ENCODE measurements at regions not wholly inside any gene's neighbourhood (a gene's known extent, or its start where the extent isn't known, plus 50 kb on each side); places are given as distances from the start of the nearest gene placed in this dataset.

GRCh38 chr13:109644069-109644750 is 142.2 kb downstream of the IRS2 start:
- ATAC-seq: no peak
- no peak for TF ChIP-seq TCF4 (CRISPR knock-in tag; IDR thresholded peaks at IDR 0.05; ENCODE audit: borderline replicate concordance)

DNA sequence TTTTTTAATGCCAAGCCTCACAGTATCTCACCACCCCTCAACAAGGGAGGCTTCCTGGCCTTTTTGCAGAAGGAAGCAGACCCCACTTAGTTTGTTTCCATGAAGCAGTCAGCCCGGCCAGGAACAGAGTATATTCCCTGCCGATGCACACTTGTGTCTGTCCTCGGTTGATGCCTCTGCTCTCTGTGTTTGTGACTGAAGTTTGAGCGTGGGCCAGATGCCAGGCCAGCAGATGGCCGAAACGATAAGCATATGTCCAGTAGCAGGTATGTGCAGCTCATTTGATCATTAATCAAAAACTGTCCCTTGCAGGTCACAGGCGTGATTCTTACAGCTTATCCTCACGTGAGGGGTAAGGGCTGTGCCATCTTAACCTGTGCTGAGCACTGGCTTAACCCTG is 144.0 kb downstream of the IRS2 start:
- no peak; the same call in 2 of the 3 replicates for ATAC-seq
- TF ChIP-seq ZNF8 (CRISPR knock-in tag; IDR thresholded peaks at IDR 0.05): no peak
- TF ChIP-seq CSDC2 (CRISPR knock-in tag; IDR thresholded peaks at IDR 0.05): no peak
- TF ChIP-seq TSHZ2 (CRISPR knock-in tag; IDR thresholded peaks at IDR 0.05): peak; percentile 77
- TF ChIP-seq POU6F1 (CRISPR knock-in tag; IDR thresholded peaks at IDR 0.05; ENCODE audit: borderline replicate concordance, low read depth): no peak
- peak; percentile 62; the same call in 1 of the 2 replicates for TF ChIP-seq TCF4 (CRISPR knock-in tag; IDR thresholded peaks at IDR 0.05; ENCODE audit: borderline replicate concordance)
- TF ChIP-seq BACH2 (CRISPR knock-in tag; IDR thresholded peaks at IDR 0.05; ENCODE audit: borderline replicate concordance): no peak
- TF ChIP-seq RARB (CRISPR knock-in tag; IDR thresholded peaks at IDR 0.05): no peak

GRCh38 chr13:109636736-109637135 is 149.6 kb downstream of the IRS2 start:
- no peak for TF ChIP-seq GLIS3 (CRISPR knock-in tag; IDR thresholded peaks at IDR 0.05)
- TF ChIP-seq ZNF565 (CRISPR knock-in tag; conservative IDR thresholded peaks at IDR 0.05; ENCODE audit: low read depth): no peak
- no peak for TF ChIP-seq PPARA (CRISPR knock-in tag; IDR thresholded peaks at IDR 0.05; ENCODE audit: borderline replicate concordance)
- no peak for TF ChIP-seq ISL1 (CRISPR knock-in tag; IDR thresholded peaks at IDR 0.05)
- TF ChIP-seq, protein P1, sequence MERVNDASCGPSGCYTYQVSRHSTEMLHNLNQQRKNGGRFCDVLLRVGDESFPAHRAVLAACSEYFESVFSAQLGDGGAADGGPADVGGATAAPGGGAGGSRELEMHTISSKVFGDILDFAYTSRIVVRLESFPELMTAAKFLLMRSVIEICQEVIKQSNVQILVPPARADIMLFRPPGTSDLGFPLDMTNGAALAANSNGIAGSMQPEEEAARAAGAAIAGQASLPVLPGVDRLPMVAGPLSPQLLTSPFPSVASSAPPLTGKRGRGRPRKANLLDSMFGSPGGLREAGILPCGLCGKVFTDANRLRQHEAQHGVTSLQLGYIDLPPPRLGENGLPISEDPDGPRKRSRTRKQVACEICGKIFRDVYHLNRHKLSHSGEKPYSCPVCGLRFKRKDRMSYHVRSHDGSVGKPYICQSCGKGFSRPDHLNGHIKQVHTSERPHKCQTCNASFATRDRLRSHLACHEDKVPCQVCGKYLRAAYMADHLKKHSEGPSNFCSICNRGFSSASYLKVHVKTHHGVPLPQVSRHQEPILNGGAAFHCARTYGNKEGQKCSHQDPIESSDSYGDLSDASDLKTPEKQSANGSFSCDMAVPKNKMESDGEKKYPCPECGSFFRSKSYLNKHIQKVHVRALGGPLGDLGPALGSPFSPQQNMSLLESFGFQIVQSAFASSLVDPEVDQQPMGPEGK (CRISPR knock-in tag; IDR thresholded peaks at IDR 0.05; ENCODE audit: borderline replicate concordance): no peak
- no peak for TF ChIP-seq CSDC2 (CRISPR knock-in tag; IDR thresholded peaks at IDR 0.05)
- TF ChIP-seq POU6F1 (CRISPR knock-in tag; IDR thresholded peaks at IDR 0.05; ENCODE audit: borderline replicate concordance, low read depth): no peak
- ATAC-seq: no peak

GRCh38 chr13:109631069-109631468 is 155.3 kb downstream of the IRS2 start:
- TF ChIP-seq ESRRG (CRISPR knock-in tag; IDR thresholded peaks at IDR 0.05) (no peak), ZFP30 (CRISPR knock-in tag; IDR thresholded peaks at IDR 0.05) (no peak), ZNF565 (CRISPR knock-in tag; conservative IDR thresholded peaks at IDR 0.05; ENCODE audit: low read depth) (no peak)
- TF ChIP-seq, protein P2, sequence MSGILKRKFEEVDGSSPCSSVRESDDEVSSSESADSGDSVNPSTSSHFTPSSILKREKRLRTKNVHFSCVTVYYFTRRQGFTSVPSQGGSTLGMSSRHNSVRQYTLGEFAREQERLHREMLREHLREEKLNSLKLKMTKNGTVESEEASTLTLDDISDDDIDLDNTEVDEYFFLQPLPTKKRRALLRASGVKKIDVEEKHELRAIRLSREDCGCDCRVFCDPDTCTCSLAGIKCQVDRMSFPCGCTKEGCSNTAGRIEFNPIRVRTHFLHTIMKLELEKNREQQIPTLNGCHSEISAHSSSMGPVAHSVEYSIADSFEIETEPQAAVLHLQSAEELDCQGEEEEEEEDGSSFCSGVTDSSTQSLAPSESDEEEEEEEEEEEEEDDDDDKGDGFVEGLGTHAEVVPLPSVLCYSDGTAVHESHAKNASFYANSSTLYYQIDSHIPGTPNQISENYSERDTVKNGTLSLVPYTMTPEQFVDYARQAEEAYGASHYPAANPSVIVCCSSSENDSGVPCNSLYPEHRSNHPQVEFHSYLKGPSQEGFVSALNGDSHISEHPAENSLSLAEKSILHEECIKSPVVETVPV (CRISPR knock-in tag; IDR thresholded peaks at IDR 0.05): no peak

DNA sequence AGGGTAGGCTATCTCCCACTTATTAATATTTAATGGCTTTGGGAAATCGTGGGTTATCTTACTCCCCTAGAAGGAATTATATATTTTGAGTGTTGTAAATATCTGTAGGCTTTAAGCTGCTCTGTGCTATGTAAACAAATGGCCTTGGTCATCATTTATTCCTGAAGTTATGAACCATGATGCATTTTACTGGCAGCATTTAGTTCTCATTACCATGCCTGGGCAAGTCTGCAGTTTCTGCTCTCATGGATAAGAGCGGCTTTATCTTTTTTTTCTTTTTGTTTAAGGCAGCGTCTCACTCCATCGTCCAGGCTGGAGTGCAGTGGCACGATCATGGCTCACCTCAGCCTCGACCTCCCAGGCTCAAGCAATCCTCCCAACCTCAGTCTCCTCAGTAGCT is 156.1 kb downstream of the IRS2 start:
- no peak for TF ChIP-seq GLIS3 (CRISPR knock-in tag; IDR thresholded peaks at IDR 0.05)
- no peak for TF ChIP-seq ESRRG (CRISPR knock-in tag; IDR thresholded peaks at IDR 0.05)
- no peak for TF ChIP-seq ZNF70 (CRISPR knock-in tag; IDR thresholded peaks at IDR 0.05)
- no peak for TF ChIP-seq ISL1 (CRISPR knock-in tag; IDR thresholded peaks at IDR 0.05)
- TF ChIP-seq ZFP30 (CRISPR knock-in tag; IDR thresholded peaks at IDR 0.05): no peak
- TF ChIP-seq, protein P3, sequence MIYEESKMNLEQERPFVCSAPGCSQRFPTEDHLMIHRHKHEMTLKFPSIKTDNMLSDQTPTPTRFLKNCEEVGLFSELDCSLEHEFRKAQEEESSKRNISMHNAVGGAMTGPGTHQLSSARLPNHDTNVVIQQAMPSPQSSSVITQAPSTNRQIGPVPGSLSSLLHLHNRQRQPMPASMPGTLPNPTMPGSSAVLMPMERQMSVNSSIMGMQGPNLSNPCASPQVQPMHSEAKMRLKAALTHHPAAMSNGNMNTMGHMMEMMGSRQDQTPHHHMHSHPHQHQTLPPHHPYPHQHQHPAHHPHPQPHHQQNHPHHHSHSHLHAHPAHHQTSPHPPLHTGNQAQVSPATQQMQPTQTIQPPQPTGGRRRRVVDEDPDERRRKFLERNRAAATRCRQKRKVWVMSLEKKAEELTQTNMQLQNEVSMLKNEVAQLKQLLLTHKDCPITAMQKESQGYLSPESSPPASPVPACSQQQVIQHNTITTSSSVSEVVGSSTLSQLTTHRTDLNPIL (CRISPR knock-in tag; IDR thresholded peaks at IDR 0.05; ENCODE audit: low read depth): no peak
- TF ChIP-seq ZFP3 (CRISPR knock-in tag; IDR thresholded peaks at IDR 0.05): no peak
- TF ChIP-seq ZNF8 (CRISPR knock-in tag; IDR thresholded peaks at IDR 0.05): no peak
- TF ChIP-seq CSDC2 (CRISPR knock-in tag; IDR thresholded peaks at IDR 0.05): no peak
- TF ChIP-seq, protein P1 (CRISPR knock-in tag; IDR thresholded peaks at IDR 0.05; ENCODE audit: borderline replicate concordance): no peak
- TF ChIP-seq PPARA (CRISPR knock-in tag; IDR thresholded peaks at IDR 0.05; ENCODE audit: borderline replicate concordance): no peak
- TF ChIP-seq OSR1 (CRISPR knock-in tag; IDR thresholded peaks at IDR 0.05): no peak
- no peak for ATAC-seq

More at GRCh38 chr13:109631069-109631468, 155.3 kb downstream of the IRS2 start:
- ATAC-seq: no peak
